ENCODE measurements at regions not wholly inside any gene's neighbourhood (a gene's known extent, or its start where the extent isn't known, plus 50 kb on each side); places are given as distances from the start of the nearest gene placed in this dataset.

- intact Hi-C loops (cut with DNase I), result no loop called here
Measured at GRCh38 chr4:127417885-127418535, 214.7 kb upstream of the INTU start.

GRCh38 chr4:127419431-127419830, 213.3 kb upstream of the INTU start:
- Histone ChIP-seq H3K4me1 (peaks cover 0 to 25% (median 18%) of the 10 kb centered on the region in 4 donors), H3K9me3 (no peaks in the 10 kb centered on the region), H3K36me3 (no peaks in the 10 kb centered on the region), H3K4me3 (no peak overlapping the region), H3K27me3 (no peaks in the 10 kb centered on the region), H3K27ac (no peak overlapping the region)
- no peak for TF ChIP-seq CTCF (IDR thresholded peaks at IDR 0.05)
- TF ChIP-seq POLR2AphosphoS5 (IDR thresholded peaks at IDR 0.05), result no peak
- no peak for TF ChIP-seq POLR2A (IDR thresholded peaks at IDR 0.05)
- no peak for TF ChIP-seq EP300 (IDR thresholded peaks at IDR 0.05)
- DNase-seq, result no peak
- 14 to 25% methylated on average over 1 of the region's 1 CpG for WGBS, 2 donors
- intact Hi-C loops (cut with DNase I), result no loop called here

More at GRCh38 chr4:127417885-127418535, 214.7 kb upstream of the INTU start:
- H3K27me3 ChIP-seq, result no peaks in the 10 kb centered on the region
- H3K4me3 ChIP-seq, result no peak overlapping the region
- no peak for DNase-seq
- H3K36me3 ChIP-seq, result no peaks in the 10 kb centered on the region
- H3K9me3 ChIP-seq, result no peaks in the 10 kb centered on the region
- peak overlapping the region in 1 of 4 donors; percentile 6 for H3K27ac ChIP-seq
- peaks cover 0 to 39% (median 31%) of the 10 kb centered on the region in 4 donors for H3K4me1 ChIP-seq
- WGBS, 2 donors, result 44 to 49% methylated on average over 3 of the region's 3 CpGs
- no peak for TF ChIP-seq EP300 (IDR thresholded peaks at IDR 0.05)
- TF ChIP-seq POLR2AphosphoS5 (IDR thresholded peaks at IDR 0.05), result no peak
- no peak for TF ChIP-seq POLR2A (IDR thresholded peaks at IDR 0.05)
- TF ChIP-seq CTCF (IDR thresholded peaks at IDR 0.05), result no peak

DNA sequence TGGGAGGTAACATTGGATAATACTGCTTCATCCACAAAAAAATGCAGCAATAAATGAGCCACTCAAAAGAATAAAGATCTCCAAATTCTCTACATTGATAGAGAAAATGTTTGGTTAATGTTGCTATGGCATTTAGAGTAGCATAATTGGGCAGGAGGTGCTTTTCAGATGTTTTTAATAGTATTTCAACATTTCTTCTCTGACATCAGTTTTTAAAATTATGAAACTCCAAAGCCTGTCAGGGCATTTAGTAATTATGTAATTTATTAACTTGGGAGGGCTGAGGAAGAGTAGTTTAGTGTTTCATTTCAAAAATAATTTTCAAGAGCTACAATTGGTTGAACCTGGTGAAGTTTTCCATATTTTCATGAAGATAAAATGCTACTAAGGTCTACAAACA, 211.3 kb upstream of the INTU start:
- Histone ChIP-seq H3K4me3 (no peak overlapping the region), H3K36me3 (no peaks in the 10 kb centered on the region), H3K9me3 (no peaks in the 10 kb centered on the region), H3K4me1 (peaks cover 0 to 13% (median 11%) of the 10 kb centered on the region in 4 donors), H3K27ac (peak overlapping the region in 2 of 4 donors; percentile 15 to 26), H3K27me3 (no peaks in the 10 kb centered on the region)
- TF ChIP-seq EP300 (IDR thresholded peaks at IDR 0.05) (no peak), POLR2A (IDR thresholded peaks at IDR 0.05) (no peak), POLR2AphosphoS5 (IDR thresholded peaks at IDR 0.05) (peak in 1 of 4 donors; percentile 4)
- intact Hi-C loops (cut with DNase I), result no loop called here
- DNase-seq, result no peak

DNA sequence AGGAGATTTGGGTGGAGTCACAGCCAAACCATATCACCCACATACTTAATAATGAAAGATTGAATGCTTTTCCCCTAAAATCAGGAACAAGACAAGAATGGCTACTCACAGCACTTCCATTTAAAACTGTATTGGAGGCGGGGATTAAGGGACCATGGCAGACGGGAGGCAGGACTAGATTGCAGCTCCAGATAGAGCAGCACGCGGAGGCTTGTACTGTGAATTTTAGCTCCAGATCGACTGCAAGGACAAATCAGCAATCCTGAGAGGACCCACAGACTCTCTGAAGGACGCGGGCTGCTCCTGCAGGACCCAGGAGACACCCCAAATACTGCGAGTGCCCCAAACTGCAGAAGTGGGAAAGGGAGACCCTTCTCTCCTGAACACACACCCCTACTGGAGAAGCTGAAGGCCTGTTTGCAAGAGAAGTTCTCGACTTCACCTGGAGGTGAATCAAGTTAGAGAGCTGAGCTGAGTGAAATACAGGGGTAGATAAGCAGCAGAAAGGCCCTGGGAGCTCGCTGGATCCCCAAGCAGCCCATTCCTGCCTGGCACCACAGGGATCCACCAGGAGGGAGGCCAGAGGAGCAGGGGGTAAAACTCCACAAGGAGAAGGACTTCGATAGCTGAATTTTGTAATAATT, 207.4 kb upstream of the INTU start:
- Histone ChIP-seq H3K36me3 (no peaks in the 10 kb centered on the region), H3K27me3 (no peaks in the 10 kb centered on the region), H3K4me1 (peaks cover 0 to 5% (median 0%) of the 10 kb centered on the region in 4 donors), H3K9me3 (no peaks in the 10 kb centered on the region), H3K27ac (no peak overlapping the region), H3K4me3 (no peak overlapping the region)
- intact Hi-C loops (cut with DNase I), result no loop called here
- WGBS, 2 donors, result 80 to 89% methylated on average over 11 of the region's 11 CpGs
- TF ChIP-seq EP300 (IDR thresholded peaks at IDR 0.05), result no peak
- no peak for TF ChIP-seq POLR2AphosphoS5 (IDR thresholded peaks at IDR 0.05)
- no peak for TF ChIP-seq CTCF (IDR thresholded peaks at IDR 0.05)
- TF ChIP-seq POLR2A (IDR thresholded peaks at IDR 0.05), result no peak
- no peak for DNase-seq

GRCh38 chr4:127425851-127426250, 206.9 kb upstream of the INTU start:
- no peak for TF ChIP-seq POLR2AphosphoS5 (IDR thresholded peaks at IDR 0.05)
- TF ChIP-seq POLR2A (IDR thresholded peaks at IDR 0.05), result no peak
- TF ChIP-seq CTCF (IDR thresholded peaks at IDR 0.05), result no peak
- no peak for TF ChIP-seq EP300 (IDR thresholded peaks at IDR 0.05)
- Histone ChIP-seq H3K9me3 (no peaks in the 10 kb centered on the region), H3K36me3 (no peaks in the 10 kb centered on the region), H3K27me3 (no peaks in the 10 kb centered on the region), H3K27ac (no peak overlapping the region), H3K4me3 (no peak overlapping the region), H3K4me1 (peaks cover 0 to 5% (median 0%) of the 10 kb centered on the region in 4 donors)
- 73 to 85% methylated on average over 5 of the region's 5 CpGs for WGBS, 2 donors
- no peak for DNase-seq
- intact Hi-C loops (cut with DNase I), result no loop called here
